ENCODE measurements at regions not wholly inside any gene's neighbourhood (a gene's known extent, or its start where the extent isn't known, plus 50 kb on each side); places are given as distances from the start of the nearest gene placed in this dataset.

Small RNA genes lying in the stretch of these regions (small RNA-seq; reads per million reads assigned to genes)
- gene RN7SL435P = 0 reads per million in 3 donors

Measured in sigmoid colon (tissue), 3 donors.